ENCODE measurements at regions not wholly inside any gene's neighbourhood (a gene's known extent, or its start where the extent isn't known, plus 50 kb on each side); places are given as distances from the start of the nearest gene placed in this dataset.

- TF ChIP-seq GATA2 (IDR thresholded peaks at IDR 0.05; ENCODE audit: low read depth, low read length) (no peak), GATA3 (IDR thresholded peaks at IDR 0.05; ENCODE audit: low read depth, low read length) (no peak)
These were observed 196.0 kb upstream of the CPHXL start for GRCh38 chr16:75922250-75922649.
